Caco-2 (cell line): ENCODE measurements at regions not wholly inside any gene's neighbourhood (a gene's known extent, or its start where the extent isn't known, plus 50 kb on each side); places are given as distances from the start of the nearest gene placed in this dataset.

Experiments
- BruUV-seq: library from RNA; stranded (reverse); fragments of 400-500 nt; replicated peaks from 2 replicates; lab custom pipeline; 2021; lab: Mats Ljungman, UMichigan
- CTCF ChIA-PET: fragments of 300-600 bp; sonication (Branson Sonifier 250); formaldehyde crosslinking; loops from one replicate; lab custom pipeline; 2022; ENCODE audit warnings: antibody characterized with exemption; lab: Charles Lee
- POLR2A ChIA-PET: fragments of 300-600 bp; sonication (Branson Sonifier 250); formaldehyde crosslinking; loops from one replicate; lab custom pipeline; 2022; ENCODE audit warnings: antibody characterized with exemption; lab: Charles Lee
- DNase-seq, 2 experiments: peaks; one replicate each; pipeline versions ENCODE4 v3.0.0 to v3.0.0-alpha.2; 2020 to 2022
- H3K27me3 ChIP-seq: replicated peaks from 2 replicates; pipeline ENCODE4 v1.6.0; 2011; ENCODE audit warnings: low read length; ENCODE audit not compliant: control insufficient read depth, insufficient read depth
- H3K36me3 ChIP-seq: 2 replicates; pipeline ENCODE4 v1.5.1; 2011; ENCODE audit warnings: low read length; ENCODE audit not compliant: control insufficient read depth, insufficient read depth
- H3K4me1 ChIP-seq: fragments of 250-450 bp; sonication (Bioruptor Pico); 2 replicates; pipeline ENCODE4 v1.5.1; 2020; ENCODE audit warnings: mild to moderate bottlenecking
- H3K4me3 ChIP-seq: 2 replicates; pipeline ENCODE4 v1.5.1; 2011; ENCODE audit warnings: low read depth, mild to moderate bottlenecking, control low read depth, low read length
- H3K9me3 ChIP-seq: fragments of 250-450 bp; sonication (Bioruptor Pico); 2 replicates; pipeline ENCODE4 v1.5.1; 2020; ENCODE audit warnings: mild to moderate bottlenecking, moderate library complexity
- H3K27ac Mint-ChIP-seq: one replicate; pipeline ENCODE4 v1.8.0; 2022; ENCODE audit warnings: mixed read lengths; ENCODE audit not compliant: unreplicated experiment
- H3K27me3 Mint-ChIP-seq: one replicate; pipeline ENCODE4 v1.8.0; 2022; ENCODE audit warnings: mixed read lengths; ENCODE audit not compliant: insufficient read depth, unreplicated experiment
- H3K36me3 Mint-ChIP-seq: one replicate; pipeline ENCODE4 v1.8.0; 2022; ENCODE audit warnings: mild to moderate bottlenecking, mixed read lengths; ENCODE audit not compliant: insufficient read depth, unreplicated experiment
- H3K4me1 Mint-ChIP-seq: one replicate; pipeline ENCODE4 v1.8.0; 2022; ENCODE audit warnings: low read depth, mixed read lengths; ENCODE audit not compliant: unreplicated experiment
- H3K4me3 Mint-ChIP-seq: one replicate; pipeline ENCODE4 v1.8.0; 2022; ENCODE audit warnings: mild to moderate bottlenecking, moderate library complexity, mixed read lengths; ENCODE audit not compliant: unreplicated experiment
- H3K9me3 Mint-ChIP-seq: one replicate; pipeline ENCODE4 v1.8.0; 2022; ENCODE audit warnings: mixed read lengths; ENCODE audit not compliant: unreplicated experiment
- intact Hi-C: fragments of 100-400 bp; cut with micrococcal nuclease; formaldehyde crosslinking; loops from one replicate; pipeline ENCODE4 v1.10.0; 2022; ENCODE audit not compliant: unreplicated experiment
- TF ChIP-seq, protein P1 (sequence below), 2 experiments: fragments of 200-600 bp in 1 of 2; IDR thresholded peaks; 1 replicate in 1 of 2; 2 replicates in 1 of 2; pipeline versions ENCODE4 v1.5.1 to v1.8.0; 2011 to 2022; ENCODE audit warnings: antibody characterized with exemption in 1 of 2, control low read depth in 1 of 2, inconsistent platforms in 1 of 2, low read depth in 1 of 2, low read length in 1 of 2, mild to moderate bottlenecking in 1 of 2, moderate library complexity in 1 of 2; ENCODE audit not compliant: insufficient read depth in 1 of 2, severe bottlenecking in 1 of 2, unreplicated experiment in 1 of 2

DNA sequence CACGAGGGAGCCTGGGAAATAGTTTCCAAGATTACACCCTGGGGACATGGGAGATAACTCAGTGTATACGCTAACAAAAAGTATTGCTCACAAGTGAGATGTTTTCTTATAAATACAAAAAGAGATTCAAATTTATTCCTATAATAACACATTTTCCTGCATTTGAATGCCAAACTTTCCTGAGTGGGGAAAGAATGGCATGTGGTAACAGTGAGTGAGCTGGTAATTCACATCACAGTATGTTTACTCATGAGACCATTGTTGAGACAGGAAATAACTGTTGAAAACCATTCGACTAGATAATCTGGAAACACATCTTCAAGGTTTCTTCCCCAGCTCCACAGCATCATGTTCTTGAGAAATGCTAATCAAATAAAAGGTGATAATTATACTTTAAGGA is 109.1 kb downstream of the TASL start:
- Mint-ChIP-seq H3K36me3 (no peaks in the 10 kb centered on the region), H3K4me3 (no peak overlapping the region), H3K9me3 (peaks cover 8% of the 10 kb centered on the region), H3K27me3 (peaks cover 11% of the 10 kb centered on the region), H3K4me1 (no peaks in the 10 kb centered on the region), H3K27ac (no peak overlapping the region)
- DNase-seq, result no peak
- BruUV-seq, result no TSS peak
- intact Hi-C loops, result no loop called here
- no peak overlapping the region for H3K4me3 ChIP-seq
- no peaks in the 10 kb centered on the region for H3K9me3 ChIP-seq
- ChIA-PET POLR2A (no interaction called here), CTCF (no interaction called here)
- TF ChIP-seq, protein P1, sequence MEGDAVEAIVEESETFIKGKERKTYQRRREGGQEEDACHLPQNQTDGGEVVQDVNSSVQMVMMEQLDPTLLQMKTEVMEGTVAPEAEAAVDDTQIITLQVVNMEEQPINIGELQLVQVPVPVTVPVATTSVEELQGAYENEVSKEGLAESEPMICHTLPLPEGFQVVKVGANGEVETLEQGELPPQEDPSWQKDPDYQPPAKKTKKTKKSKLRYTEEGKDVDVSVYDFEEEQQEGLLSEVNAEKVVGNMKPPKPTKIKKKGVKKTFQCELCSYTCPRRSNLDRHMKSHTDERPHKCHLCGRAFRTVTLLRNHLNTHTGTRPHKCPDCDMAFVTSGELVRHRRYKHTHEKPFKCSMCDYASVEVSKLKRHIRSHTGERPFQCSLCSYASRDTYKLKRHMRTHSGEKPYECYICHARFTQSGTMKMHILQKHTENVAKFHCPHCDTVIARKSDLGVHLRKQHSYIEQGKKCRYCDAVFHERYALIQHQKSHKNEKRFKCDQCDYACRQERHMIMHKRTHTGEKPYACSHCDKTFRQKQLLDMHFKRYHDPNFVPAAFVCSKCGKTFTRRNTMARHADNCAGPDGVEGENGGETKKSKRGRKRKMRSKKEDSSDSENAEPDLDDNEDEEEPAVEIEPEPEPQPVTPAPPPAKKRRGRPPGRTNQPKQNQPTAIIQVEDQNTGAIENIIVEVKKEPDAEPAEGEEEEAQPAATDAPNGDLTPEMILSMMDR (IDR thresholded peaks at IDR 0.05; ENCODE audit: insufficient read depth in 1 of 2, low read depth in 1 of 2, low read length in 1 of 2, severe bottlenecking in 1 of 2, unreplicated experiment in 1 of 2), result no peak
- H3K27me3 ChIP-seq, result no peaks in the 10 kb centered on the region
- H3K4me1 ChIP-seq, result no peaks in the 10 kb centered on the region
- no peaks in the 10 kb centered on the region for H3K36me3 ChIP-seq
